SK-N-SH (cell line): ENCODE measurements at regions not wholly inside any gene's neighbourhood (a gene's known extent, or its start where the extent isn't known, plus 50 kb on each side); places are given as distances from the start of the nearest gene placed in this dataset.

Source experiments
- CTCF ChIA-PET: fragments of 300-600, 350-600 bp; formaldehyde crosslinking; extraction: SDS; loops from one replicate; lab custom pipeline; 2021; lab: Yijun Ruan, JAX
- POLR2A ChIA-PET: fragments of 350-600 bp; sonication (Branson Sonifier 250); formaldehyde crosslinking; extraction: SDS; loops from one replicate; lab custom pipeline; 2020; ENCODE audit warnings: antibody characterized with exemption, inconsistent platforms; lab: Yijun Ruan, JAX
- DNase-seq: peaks from one replicate; pipeline ENCODE4 v3.0.0; 2012
- H2AFZ ChIP-seq: fragments of 200-600 bp; sonication (generic); 2 replicates; pipeline ENCODE4 v1.8.1; 2016; ENCODE audit warnings: antibody characterized with exemption, mild to moderate bottlenecking, low read depth
- H3F3A ChIP-seq: fragments of 200-600 bp; sonication (generic); replicated peaks from 2 replicates; pipeline ENCODE3; 2016; ENCODE audit warnings: antibody characterized with exemption, mild to moderate bottlenecking; ENCODE audit not compliant: insufficient read depth
- H3K27ac ChIP-seq, 2 experiments: fragments of 200-500 bp in 1 of 2; fragments of 200-600 bp in 1 of 2; sonication (Bioruptor generic) in 1 of 2; sonication (generic), shearing (Covaris generic) in 1 of 2; 2 replicates each; pipeline versions ENCODE4 v1.5.1 to v1.6.1; 2014 to 2016; ENCODE audit warnings: low read depth in 2 of 2, inconsistent platforms in 1 of 2, low read length in 1 of 2, mild to moderate bottlenecking in 1 of 2, mixed read lengths in 1 of 2
- H3K27me3 ChIP-seq: fragments of 200-600 bp; sonication (generic), shearing (Covaris generic); 2 replicates; pipeline ENCODE4 v1.6.1; 2016; ENCODE audit warnings: mixed run types; ENCODE audit not compliant: insufficient read depth
- H3K36me3 ChIP-seq, 2 experiments: fragments of 200-500 bp in 1 of 2; fragments of 200-600 bp in 1 of 2; sonication (Bioruptor generic) in 1 of 2; sonication (generic) in 1 of 2; replicated peaks in 1 of 2; 2 replicates each; pipeline versions ENCODE3 to v1.5.1; 2014 to 2016; ENCODE audit warnings: low read length in 1 of 2, mild to moderate bottlenecking in 1 of 2; ENCODE audit not compliant: insufficient read depth in 2 of 2, control insufficient read depth in 1 of 2
- H3K4me1 ChIP-seq, 2 experiments: fragments of 200-500 bp in 1 of 2; fragments of 200-600 bp in 1 of 2; sonication (Bioruptor generic) in 1 of 2; sonication (generic), shearing (Covaris generic) in 1 of 2; 2 replicates each; pipeline versions ENCODE4 v1.5.1 to v1.6.1; 2014 to 2016; ENCODE audit warnings: low read depth in 1 of 2, low read length in 1 of 2, mixed run types in 1 of 2; ENCODE audit not compliant: insufficient read depth in 2 of 2, control insufficient read depth in 1 of 2
- H3K4me2 ChIP-seq: fragments of 200-600 bp; sonication (generic), shearing (Covaris generic); 2 replicates; pipeline ENCODE4 v1.6.1; 2017; ENCODE audit warnings: mixed run types
- H3K4me3 ChIP-seq, 2 experiments: fragments of 200-500 bp in 1 of 2; fragments of 200-600 bp in 1 of 2; sonication (Bioruptor generic) in 1 of 2; sonication (generic), shearing (Covaris generic) in 1 of 2; 2 replicates each; pipeline versions ENCODE4 v1.5.1 to v1.8.1; 2014 to 2016; ENCODE audit warnings: low read depth in 2 of 2, inconsistent platforms in 1 of 2, low read length in 1 of 2, mild to moderate bottlenecking in 1 of 2, mixed read lengths in 1 of 2, moderate library complexity in 1 of 2
- H3K79me2 ChIP-seq: fragments of 200-600 bp; sonication (generic); 2 replicates; pipeline ENCODE4 v1.8.1; 2017; ENCODE audit warnings: mild to moderate bottlenecking; ENCODE audit not compliant: insufficient read depth
- H3K9ac ChIP-seq: fragments of 200-600 bp; sonication (generic); 2 replicates; pipeline ENCODE4 v1.6.1; 2017; ENCODE audit warnings: mixed run types
- H3K9me2 ChIP-seq: fragments of 200-600 bp; sonication (generic); 2 replicates; pipeline ENCODE4 v1.6.1; 2017; ENCODE audit warnings: mixed run types
- H3K9me3 ChIP-seq: fragments of 200-600 bp; sonication (generic); 2 replicates; pipeline ENCODE4 v1.6.1; 2017; ENCODE audit warnings: mixed run types, mild to moderate bottlenecking, moderate library complexity
- H4K20me1 ChIP-seq: fragments of 200-600 bp; sonication (generic); 2 replicates; pipeline ENCODE4 v1.6.1; 2017; ENCODE audit warnings: mild to moderate bottlenecking, mixed run types; ENCODE audit not compliant: insufficient read depth
- CHD2 ChIP-seq: fragments of 150-350 bp; IDR thresholded peaks from 2 replicates; pipeline ENCODE4 v1.6.1; 2018; ENCODE audit warnings: low read length; ENCODE audit not compliant: partially characterized antibody
- CTCF ChIP-seq: fragments of 200-600 bp; sonication (generic); IDR thresholded peaks from 2 replicates; pipeline ENCODE4 v1.6.1; 2017; ENCODE audit warnings: antibody characterized with exemption, mild to moderate bottlenecking, moderate library complexity
- EP300 ChIP-seq, 2 experiments: IDR thresholded peaks; 2 replicates each; pipeline versions ENCODE4 v1.4.0 to v1.6.1; 2012; ENCODE audit warnings: borderline replicate concordance in 1 of 2, low read depth in 1 of 2, low read length in 1 of 2
- FOSL2 ChIP-seq: IDR thresholded peaks from 2 replicates; pipeline ENCODE4 v1.4.0; 2012; ENCODE audit warnings: low read depth, mild to moderate bottlenecking, moderate library complexity, borderline replicate concordance
- FOXM1 ChIP-seq: IDR thresholded peaks from 2 replicates; pipeline ENCODE4 v1.4.0; 2012; ENCODE audit warnings: low read depth, mild to moderate bottlenecking
- GABPA ChIP-seq: IDR thresholded peaks from 2 replicates; pipeline ENCODE4 v1.4.0; 2012; ENCODE audit warnings: low read depth, mild to moderate bottlenecking
- GATA2 ChIP-seq: sonication (generic); formaldehyde crosslinking; IDR thresholded peaks from 2 replicates; pipeline ENCODE4 v1.5.0; 2020; ENCODE audit warnings: mild to moderate bottlenecking, missing genetic modification reagents
- IRF3 ChIP-seq: fragments of 150-350 bp; IDR thresholded peaks from 2 replicates; pipeline ENCODE4 v1.6.1; 2016; ENCODE audit warnings: mild to moderate bottlenecking, low read depth, low read length
- JUND ChIP-seq: IDR thresholded peaks from 2 replicates; pipeline ENCODE4 v1.4.0; 2012
- MEF2A ChIP-seq: IDR thresholded peaks from 2 replicates; pipeline ENCODE4 v1.4.0; 2012; ENCODE audit warnings: low read depth, borderline replicate concordance
- MXI1 ChIP-seq: IDR thresholded peaks from 2 replicates; pipeline ENCODE4 v1.6.1; 2012; ENCODE audit warnings: mild to moderate bottlenecking, low read depth, low read length, improper control_type of control experiment
- NFIC ChIP-seq: IDR thresholded peaks from 2 replicates; pipeline ENCODE4 v1.4.0; 2012; ENCODE audit warnings: borderline replicate concordance
- POLR2AphosphoS5 ChIP-seq: IDR thresholded peaks from 2 replicates; pipeline ENCODE4 v1.6.1; 2012; ENCODE audit warnings: low read depth, low read length
- RFX5 ChIP-seq: IDR thresholded peaks from 2 replicates; pipeline ENCODE4 v1.6.1; 2012; ENCODE audit warnings: mild to moderate bottlenecking, improper control_type of control experiment, low read length
- RXRA ChIP-seq: IDR thresholded peaks from 2 replicates; pipeline ENCODE4 v1.4.0; 2012; ENCODE audit warnings: low read depth, mild to moderate bottlenecking, borderline replicate concordance
- SIN3A ChIP-seq: IDR thresholded peaks from 2 replicates; pipeline ENCODE4 v1.6.1; 2012; ENCODE audit warnings: low read depth, mild to moderate bottlenecking, low read length, moderate library complexity, borderline replicate concordance
- SMC3 ChIP-seq: IDR thresholded peaks from 2 replicates; pipeline ENCODE4 v1.6.1; 2012; ENCODE audit warnings: low read depth, low read length, improper control_type of control experiment
- USF1 ChIP-seq: IDR thresholded peaks from 2 replicates; pipeline ENCODE4 v1.4.0; 2012; ENCODE audit warnings: low read depth, borderline replicate concordance
- YY1 ChIP-seq: IDR thresholded peaks from 2 replicates; pipeline ENCODE4 v1.4.0; 2012; ENCODE audit warnings: low read depth, mild to moderate bottlenecking
- WGBS: methylation state at CpG from one replicate; pipeline ENCODE4 v1.1.6; 2017; ENCODE audit warnings: low lambda C conversion rate; 5-methylcytosine and 5-hydroxymethylcytosine counted together
- TF ChIP-seq, protein P1 (sequence below): IDR thresholded peaks from 2 replicates; pipeline ENCODE4 v1.6.1; 2012; ENCODE audit warnings: mild to moderate bottlenecking, low read depth, low read length, moderate library complexity
- TF ChIP-seq, protein P2 (sequence below): fragments of 150-350 bp; IDR thresholded peaks from 2 replicates; pipeline ENCODE4 v1.6.1; 2017; ENCODE audit warnings: antibody characterized with exemption, low read length, low read depth, borderline replicate concordance

DNA sequence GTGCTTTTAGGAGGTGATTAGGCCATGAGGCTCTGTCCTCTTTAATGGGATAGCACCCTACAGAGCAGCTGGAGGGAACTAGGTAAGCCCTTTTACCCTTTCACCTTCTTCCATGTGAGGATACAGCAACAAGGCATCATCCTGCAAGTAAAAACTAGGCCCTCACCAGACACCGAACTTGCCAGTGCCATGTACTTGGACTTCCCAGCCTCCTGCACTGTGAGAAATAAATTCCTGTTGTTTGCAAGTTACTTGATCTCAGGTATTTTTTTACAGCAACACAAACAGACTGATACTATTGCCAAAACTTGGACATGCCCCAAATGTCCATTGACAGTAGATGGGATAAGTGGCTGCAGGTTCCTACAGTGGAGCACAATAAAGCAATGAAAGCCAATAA is 85.8 kb upstream of the MAP1LC3B2 start:
- Histone ChIP-seq H3F3A (no peaks in the 10 kb centered on the region), H3K36me3 (no peaks in the 10 kb centered on the region), H3K27me3 (no peaks in the 10 kb centered on the region), H3K4me2 (no peak overlapping the region), H3K4me3 (no peak overlapping the region), H3K4me1 (no peaks in the 10 kb centered on the region), H3K79me2 (no peaks in the 10 kb centered on the region), H3K27ac (no peak overlapping the region), H4K20me1 (no peaks in the 10 kb centered on the region), H3K9me3 (no peaks in the 10 kb centered on the region), H3K9ac (no peak overlapping the region), H2AFZ (no peak overlapping the region), H3K9me2 (no peaks in the 10 kb centered on the region)
- no peak for DNase-seq
- POLR2A ChIA-PET, result no interaction called here
- TF ChIP-seq USF1, result no peak
- no peak for TF ChIP-seq GATA2 (CRISPR knock-in tag)
- no peak for TF ChIP-seq NFIC
- 93% methylated on average over 1 of the region's 1 CpG for WGBS
- CTCF ChIA-PET, result no interaction called here

DNA sequence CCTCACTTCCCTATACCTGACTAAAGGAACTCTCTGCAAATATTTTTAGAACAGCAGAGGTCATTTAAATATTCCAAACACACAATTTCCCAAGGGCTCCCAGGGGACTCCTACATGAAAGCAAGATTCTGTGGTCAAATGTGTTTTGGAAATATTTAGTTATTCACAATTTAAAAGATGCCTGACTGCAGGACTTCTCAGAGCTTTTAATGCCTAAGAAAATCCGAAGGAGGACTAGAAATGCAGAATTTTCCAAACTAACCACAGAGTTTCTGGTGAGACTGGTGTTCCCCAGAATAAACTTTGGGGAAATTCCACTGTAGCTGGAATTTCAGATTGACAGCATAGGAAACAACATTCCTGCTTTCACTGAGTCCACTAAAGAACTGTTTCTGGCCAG is 84.8 kb upstream of the MAP1LC3B2 start:
- H3K9me2 ChIP-seq, result no peaks in the 10 kb centered on the region
- H3K4me2 ChIP-seq, result no peak overlapping the region
- 47% methylated on average over 1 of the region's 1 CpG for WGBS
- no peak overlapping the region for H2AFZ ChIP-seq
- H3K36me3 ChIP-seq, result no peaks in the 10 kb centered on the region
- no peaks in the 10 kb centered on the region for H3K79me2 ChIP-seq
- H3F3A ChIP-seq, result no peaks in the 10 kb centered on the region
- no peaks in the 10 kb centered on the region for H4K20me1 ChIP-seq
- no peaks in the 10 kb centered on the region for H3K9me3 ChIP-seq
- no peaks in the 10 kb centered on the region for H3K27me3 ChIP-seq
- ChIA-PET POLR2A (no interaction called here), CTCF (no interaction called here)
- TF ChIP-seq YY1 (no peak), FOSL2 (no peak), RXRA (no peak), RFX5 (no peak), SMC3 (no peak), MXI1 (no peak), EP300 (IDR thresholded peaks at IDR 0.05; ENCODE audit: borderline replicate concordance in 1 of 2, low read depth in 1 of 2, low read length in 1 of 2) (no peak), JUND (no peak), CHD2 (no peak), CTCF (no peak), GATA2 (CRISPR knock-in tag) (no peak), MEF2A (no peak), POLR2AphosphoS5 (no peak), GABPA (no peak), NFIC (no peak), FOXM1 (no peak), SIN3A (no peak), IRF3 (no peak)
- TF ChIP-seq, protein P1, sequence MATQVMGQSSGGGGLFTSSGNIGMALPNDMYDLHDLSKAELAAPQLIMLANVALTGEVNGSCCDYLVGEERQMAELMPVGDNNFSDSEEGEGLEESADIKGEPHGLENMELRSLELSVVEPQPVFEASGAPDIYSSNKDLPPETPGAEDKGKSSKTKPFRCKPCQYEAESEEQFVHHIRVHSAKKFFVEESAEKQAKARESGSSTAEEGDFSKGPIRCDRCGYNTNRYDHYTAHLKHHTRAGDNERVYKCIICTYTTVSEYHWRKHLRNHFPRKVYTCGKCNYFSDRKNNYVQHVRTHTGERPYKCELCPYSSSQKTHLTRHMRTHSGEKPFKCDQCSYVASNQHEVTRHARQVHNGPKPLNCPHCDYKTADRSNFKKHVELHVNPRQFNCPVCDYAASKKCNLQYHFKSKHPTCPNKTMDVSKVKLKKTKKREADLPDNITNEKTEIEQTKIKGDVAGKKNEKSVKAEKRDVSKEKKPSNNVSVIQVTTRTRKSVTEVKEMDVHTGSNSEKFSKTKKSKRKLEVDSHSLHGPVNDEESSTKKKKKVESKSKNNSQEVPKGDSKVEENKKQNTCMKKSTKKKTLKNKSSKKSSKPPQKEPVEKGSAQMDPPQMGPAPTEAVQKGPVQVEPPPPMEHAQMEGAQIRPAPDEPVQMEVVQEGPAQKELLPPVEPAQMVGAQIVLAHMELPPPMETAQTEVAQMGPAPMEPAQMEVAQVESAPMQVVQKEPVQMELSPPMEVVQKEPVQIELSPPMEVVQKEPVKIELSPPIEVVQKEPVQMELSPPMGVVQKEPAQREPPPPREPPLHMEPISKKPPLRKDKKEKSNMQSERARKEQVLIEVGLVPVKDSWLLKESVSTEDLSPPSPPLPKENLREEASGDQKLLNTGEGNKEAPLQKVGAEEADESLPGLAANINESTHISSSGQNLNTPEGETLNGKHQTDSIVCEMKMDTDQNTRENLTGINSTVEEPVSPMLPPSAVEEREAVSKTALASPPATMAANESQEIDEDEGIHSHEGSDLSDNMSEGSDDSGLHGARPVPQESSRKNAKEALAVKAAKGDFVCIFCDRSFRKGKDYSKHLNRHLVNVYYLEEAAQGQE, result no peak
- TF ChIP-seq, protein P2, sequence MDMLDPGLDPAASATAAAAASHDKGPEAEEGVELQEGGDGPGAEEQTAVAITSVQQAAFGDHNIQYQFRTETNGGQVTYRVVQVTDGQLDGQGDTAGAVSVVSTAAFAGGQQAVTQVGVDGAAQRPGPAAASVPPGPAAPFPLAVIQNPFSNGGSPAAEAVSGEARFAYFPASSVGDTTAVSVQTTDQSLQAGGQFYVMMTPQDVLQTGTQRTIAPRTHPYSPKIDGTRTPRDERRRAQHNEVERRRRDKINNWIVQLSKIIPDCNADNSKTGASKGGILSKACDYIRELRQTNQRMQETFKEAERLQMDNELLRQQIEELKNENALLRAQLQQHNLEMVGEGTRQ, result no peak
- no peak overlapping the region for H3K27ac ChIP-seq
- H3K4me1 ChIP-seq, result no peaks in the 10 kb centered on the region
- no peak overlapping the region for H3K9ac ChIP-seq
- no peak for DNase-seq
- H3K4me3 ChIP-seq, result no peak overlapping the region
